K562 (cell line): ENCODE measurements at regions not wholly inside any gene's neighbourhood (a gene's known extent, or its start where the extent isn't known, plus 50 kb on each side); places are given as distances from the start of the nearest gene placed in this dataset.

Experiments used
- ATAC-seq: fragments of 200-7000 bp; cut with Tn5 transposase; 3 replicates; pipeline ENCODE4 v1.9.1; 2020; ENCODE audit warnings: moderate library complexity
- BruUV-seq: library from RNA; stranded (reverse); fragments of 400-500 nt; replicated peaks from 2 replicates; lab custom pipeline; 2021; lab: Mats Ljungman, UMichigan
- CTCF ChIA-PET: fragments of 300-600 bp; formaldehyde crosslinking; extraction: SDS; loops from one replicate; lab custom pipeline; 2021; ENCODE audit warnings: low intra/inter-chr PET ratio; lab: Yijun Ruan, JAX
- POLR2A ChIA-PET: fragments of 300-600, 350-650 bp; sonication (Branson Sonifier 250); formaldehyde crosslinking; extraction: SDS; loops from one replicate; lab custom pipeline; 2021; ENCODE audit warnings: antibody characterized with exemption, inconsistent platforms; lab: Yijun Ruan, JAX
- DNase-seq, 4 experiments: peaks; one replicate each; pipeline versions ENCODE4 v3.0.0 to v3.0.0-alpha.2; 2011 to 2018; ENCODE audit warnings: low spot score in 3 of 4, mixed read lengths in 3 of 4; ENCODE audit errors: extremely low read depth in 1 of 4
- FAIRE-seq: peaks from 2 replicates; lab custom pipeline; 2011; peaks lifted over from hg19 to GRCh38; lab: Jason Lieb, UNC
- H2AFZ ChIP-seq: 2 replicates; pipeline ENCODE4 v1.6.0; 2011; ENCODE audit warnings: low read depth, low read length, control low read depth, inconsistent platforms
- H3K27ac ChIP-seq: fragments of 200-600 bp; 3 replicates; pipeline ENCODE4 v1.8.0; 2011; ENCODE audit warnings: low read depth, mild to moderate bottlenecking, control low read depth, inconsistent platforms, low read length, moderate library complexity, mixed read lengths; ENCODE audit errors: extremely low read depth
- H3K27me3 ChIP-seq, 2 experiments: fragments of 300-600 bp in 1 of 2; 2 replicates in 1 of 2; 3 replicates in 1 of 2; pipeline versions ENCODE4 v1.6.0 to v1.8.0; 2011; ENCODE audit warnings: inconsistent platforms in 2 of 2, low read length in 2 of 2, mild to moderate bottlenecking in 1 of 2, mixed read lengths in 1 of 2, moderate library complexity in 1 of 2; ENCODE audit not compliant: control insufficient read depth in 2 of 2, insufficient read depth in 2 of 2
- H3K36me3 ChIP-seq: fragments of 300-600 bp; 3 replicates; pipeline ENCODE4 v1.8.0; 2011; ENCODE audit warnings: mild to moderate bottlenecking, low read length, inconsistent platforms; ENCODE audit not compliant: control insufficient read depth, insufficient read depth
- H3K4me1 ChIP-seq, 2 experiments: fragments of 200-600 bp in 1 of 2; replicated peaks in 1 of 2; 2 replicates in 1 of 2; 3 replicates in 1 of 2; pipeline versions ENCODE4 v1.5.1 to v1.8.0; 2011; ENCODE audit warnings: inconsistent platforms in 2 of 2, low read length in 2 of 2, mild to moderate bottlenecking in 1 of 2, mixed read lengths in 1 of 2, moderate library complexity in 1 of 2; ENCODE audit not compliant: control insufficient read depth in 2 of 2, insufficient read depth in 2 of 2
- H3K4me2 ChIP-seq: 2 replicates; pipeline ENCODE4 v1.6.1; 2011; ENCODE audit warnings: low read length, control low read depth, inconsistent platforms, mixed read lengths; ENCODE audit not compliant: insufficient read depth
- H3K4me3 ChIP-seq: fragments of 200-600 bp; sonication (generic), shearing (Covaris generic); 2 replicates; pipeline ENCODE4 v1.5.1; 2016; ENCODE audit warnings: control low read depth, inconsistent platforms
- H3K79me2 ChIP-seq: fragments of 200-600 bp; 3 replicates; pipeline ENCODE4 v1.8.0; 2011; ENCODE audit warnings: low read length, inconsistent platforms; ENCODE audit not compliant: control insufficient read depth, insufficient read depth
- H3K9ac ChIP-seq, 2 experiments: 2 replicates each; pipeline versions ENCODE4 v1.6.0 to v1.6.1; 2011; ENCODE audit warnings: low read depth in 2 of 2, low read length in 2 of 2, control low read depth in 1 of 2, inconsistent platforms in 1 of 2, mild to moderate bottlenecking in 1 of 2, mixed read lengths in 1 of 2; ENCODE audit not compliant: insufficient read depth in 1 of 2
- H3K9me1 ChIP-seq: one replicate; pipeline ENCODE4 v1.6.0; 2011; ENCODE audit warnings: inconsistent platforms, mild to moderate bottlenecking, low read length, moderate library complexity; ENCODE audit not compliant: control insufficient read depth, insufficient read depth
- H3K9me3 ChIP-seq: replicated peaks from 2 replicates; pipeline ENCODE4 v1.5.1; 2011; ENCODE audit warnings: low read depth, low read length, inconsistent platforms; ENCODE audit not compliant: control insufficient read depth, insufficient read depth
- H4K20me1 ChIP-seq: replicated peaks from 2 replicates; pipeline ENCODE4 v1.6.1; 2011; ENCODE audit warnings: low read length, inconsistent platforms, mixed read lengths; ENCODE audit not compliant: control insufficient read depth, insufficient read depth
- DPF2 ChIP-seq: fragments of 450-650 bp; IDR thresholded peaks from 2 replicates; pipeline ENCODE4 v1.6.1; 2016
- EGR1 ChIP-seq: fragments of 450-650 bp; conservative IDR thresholded peaks from 2 replicates; pipeline ENCODE4 v1.6.1; 2017; ENCODE audit warnings: mild to moderate bottlenecking
- RAD21 ChIP-seq, 2 experiments: fragments of 250-450 bp in 1 of 2; fragments of 450-650 bp in 1 of 2; sonication (Bioruptor Pico) in 1 of 2; formaldehyde crosslinking in 1 of 2; IDR thresholded peaks in 1 of 2; conservative IDR thresholded peaks in 1 of 2; 2 replicates each; pipeline versions ENCODE4 v1.4.0 to v1.8.0; 2020 to 2022; ENCODE audit warnings: mild to moderate bottlenecking in 2 of 2, moderate library complexity in 1 of 2
- WGBS: fragments of 100-300 bp; shearing (Covaris generic); methylation state at CpG from one replicate; pipeline ENCODE4 v1.1.6; 2016; ENCODE audit warnings: low coverage, mixed read lengths; ENCODE audit not compliant: insufficient coverage; ENCODE audit errors: missing lambda C conversion rate; 5-methylcytosine and 5-hydroxymethylcytosine counted together
- in situ Hi-C: fragments of 300-500 bp; cut with MboI; formaldehyde crosslinking; loops from 4 replicates; pipeline ENCODE4 v1.15.0; 2018; ENCODE audit warnings: inconsistent platforms, mixed read lengths
- intact Hi-C: fragments of 100-400 bp; cut with micrococcal nuclease; formaldehyde crosslinking; loops from 2 replicates; pipeline ENCODE4 v1.14.2; 2022
- TF ChIP-seq, protein P1 (sequence below), 3 experiments: IDR thresholded peaks in 2 of 3; conservative IDR thresholded peaks in 1 of 3; 2 replicates each; pipeline ENCODE4 v1.5.1; 2011 to 2012; ENCODE audit warnings: low read length in 3 of 3, mild to moderate bottlenecking in 3 of 3, control low read depth in 2 of 3, improper control_type of control experiment in 1 of 3, inconsistent platforms in 1 of 3, low read depth in 1 of 3, mixed read lengths in 1 of 3, moderate library complexity in 1 of 3; ENCODE audit not compliant: insufficient read depth in 2 of 3
- TF ChIP-seq, protein P2 (sequence below), 2 experiments: fragments of 450-650 bp; IDR thresholded peaks; 2 replicates each; pipeline ENCODE4 v1.6.1; 2016; ENCODE audit warnings: mild to moderate bottlenecking in 2 of 2, borderline replicate concordance in 1 of 2, low read depth in 1 of 2, moderate library complexity in 1 of 2

DNA sequence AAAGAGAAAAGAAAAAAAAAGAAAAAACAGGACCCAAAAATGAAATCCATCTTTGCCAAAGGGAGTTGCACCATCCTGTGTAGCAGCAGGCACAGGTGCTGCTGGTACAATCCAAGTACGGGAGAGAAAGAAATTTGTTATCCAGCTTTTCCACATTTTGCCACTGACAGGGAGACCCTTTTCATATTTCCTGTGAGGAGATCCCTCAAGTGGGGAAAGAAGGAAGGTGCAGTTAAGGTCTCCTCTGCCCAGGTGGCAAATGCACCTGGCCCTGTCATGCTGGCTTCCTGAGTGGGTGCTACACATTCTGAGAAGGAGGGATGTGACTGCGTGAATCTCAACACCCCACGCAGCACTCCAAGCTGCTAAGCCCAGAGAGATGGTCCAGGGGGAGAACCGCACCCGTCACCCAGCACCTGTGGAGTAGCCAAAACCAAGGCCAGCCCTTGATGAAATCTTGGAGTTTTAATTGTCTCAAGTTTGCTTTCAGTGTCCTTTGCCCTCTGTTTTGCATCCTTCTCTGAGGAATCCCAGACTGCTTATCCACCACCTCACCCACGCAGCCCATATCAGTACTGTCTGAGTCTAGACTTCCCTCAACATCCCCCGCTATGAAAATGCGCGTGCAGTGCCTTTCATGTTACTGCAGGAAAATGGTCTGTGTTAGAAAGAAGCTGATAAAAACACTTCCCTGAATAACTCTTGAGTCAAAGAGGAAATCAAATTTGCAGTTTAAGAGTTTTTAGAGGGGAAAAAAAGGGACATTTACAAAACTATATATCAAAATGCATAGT lies 141.9 kb upstream of the THBS1 start:
- Histone ChIP-seq H3K4me1 (no peaks in the 10 kb centered on the region), H3K9ac (no peak overlapping the region)
- TF ChIP-seq RAD21 (CRISPR knock-in tag; conservative IDR thresholded peaks at IDR 0.05 in 1 of 2, IDR thresholded peaks at IDR 0.05 in 1 of 2) (peak in 1 of 2 experiments; percentile 33; a peak in 1 of 4 replicates), EGR1 (peak; percentile 67), DPF2 (no peak)
- TF ChIP-seq, protein P1, sequence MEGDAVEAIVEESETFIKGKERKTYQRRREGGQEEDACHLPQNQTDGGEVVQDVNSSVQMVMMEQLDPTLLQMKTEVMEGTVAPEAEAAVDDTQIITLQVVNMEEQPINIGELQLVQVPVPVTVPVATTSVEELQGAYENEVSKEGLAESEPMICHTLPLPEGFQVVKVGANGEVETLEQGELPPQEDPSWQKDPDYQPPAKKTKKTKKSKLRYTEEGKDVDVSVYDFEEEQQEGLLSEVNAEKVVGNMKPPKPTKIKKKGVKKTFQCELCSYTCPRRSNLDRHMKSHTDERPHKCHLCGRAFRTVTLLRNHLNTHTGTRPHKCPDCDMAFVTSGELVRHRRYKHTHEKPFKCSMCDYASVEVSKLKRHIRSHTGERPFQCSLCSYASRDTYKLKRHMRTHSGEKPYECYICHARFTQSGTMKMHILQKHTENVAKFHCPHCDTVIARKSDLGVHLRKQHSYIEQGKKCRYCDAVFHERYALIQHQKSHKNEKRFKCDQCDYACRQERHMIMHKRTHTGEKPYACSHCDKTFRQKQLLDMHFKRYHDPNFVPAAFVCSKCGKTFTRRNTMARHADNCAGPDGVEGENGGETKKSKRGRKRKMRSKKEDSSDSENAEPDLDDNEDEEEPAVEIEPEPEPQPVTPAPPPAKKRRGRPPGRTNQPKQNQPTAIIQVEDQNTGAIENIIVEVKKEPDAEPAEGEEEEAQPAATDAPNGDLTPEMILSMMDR (IDR thresholded peaks at IDR 0.05 in 2 of 3, conservative IDR thresholded peaks at IDR 0.05 in 1 of 3; ENCODE audit: insufficient read depth in 2 of 3, low read depth in 1 of 3, low read length in 3 of 3), result peak in 2 of 3 experiments; percentile 11 to 23; a peak in 1 of 6 replicates
- TF ChIP-seq, protein P2, sequence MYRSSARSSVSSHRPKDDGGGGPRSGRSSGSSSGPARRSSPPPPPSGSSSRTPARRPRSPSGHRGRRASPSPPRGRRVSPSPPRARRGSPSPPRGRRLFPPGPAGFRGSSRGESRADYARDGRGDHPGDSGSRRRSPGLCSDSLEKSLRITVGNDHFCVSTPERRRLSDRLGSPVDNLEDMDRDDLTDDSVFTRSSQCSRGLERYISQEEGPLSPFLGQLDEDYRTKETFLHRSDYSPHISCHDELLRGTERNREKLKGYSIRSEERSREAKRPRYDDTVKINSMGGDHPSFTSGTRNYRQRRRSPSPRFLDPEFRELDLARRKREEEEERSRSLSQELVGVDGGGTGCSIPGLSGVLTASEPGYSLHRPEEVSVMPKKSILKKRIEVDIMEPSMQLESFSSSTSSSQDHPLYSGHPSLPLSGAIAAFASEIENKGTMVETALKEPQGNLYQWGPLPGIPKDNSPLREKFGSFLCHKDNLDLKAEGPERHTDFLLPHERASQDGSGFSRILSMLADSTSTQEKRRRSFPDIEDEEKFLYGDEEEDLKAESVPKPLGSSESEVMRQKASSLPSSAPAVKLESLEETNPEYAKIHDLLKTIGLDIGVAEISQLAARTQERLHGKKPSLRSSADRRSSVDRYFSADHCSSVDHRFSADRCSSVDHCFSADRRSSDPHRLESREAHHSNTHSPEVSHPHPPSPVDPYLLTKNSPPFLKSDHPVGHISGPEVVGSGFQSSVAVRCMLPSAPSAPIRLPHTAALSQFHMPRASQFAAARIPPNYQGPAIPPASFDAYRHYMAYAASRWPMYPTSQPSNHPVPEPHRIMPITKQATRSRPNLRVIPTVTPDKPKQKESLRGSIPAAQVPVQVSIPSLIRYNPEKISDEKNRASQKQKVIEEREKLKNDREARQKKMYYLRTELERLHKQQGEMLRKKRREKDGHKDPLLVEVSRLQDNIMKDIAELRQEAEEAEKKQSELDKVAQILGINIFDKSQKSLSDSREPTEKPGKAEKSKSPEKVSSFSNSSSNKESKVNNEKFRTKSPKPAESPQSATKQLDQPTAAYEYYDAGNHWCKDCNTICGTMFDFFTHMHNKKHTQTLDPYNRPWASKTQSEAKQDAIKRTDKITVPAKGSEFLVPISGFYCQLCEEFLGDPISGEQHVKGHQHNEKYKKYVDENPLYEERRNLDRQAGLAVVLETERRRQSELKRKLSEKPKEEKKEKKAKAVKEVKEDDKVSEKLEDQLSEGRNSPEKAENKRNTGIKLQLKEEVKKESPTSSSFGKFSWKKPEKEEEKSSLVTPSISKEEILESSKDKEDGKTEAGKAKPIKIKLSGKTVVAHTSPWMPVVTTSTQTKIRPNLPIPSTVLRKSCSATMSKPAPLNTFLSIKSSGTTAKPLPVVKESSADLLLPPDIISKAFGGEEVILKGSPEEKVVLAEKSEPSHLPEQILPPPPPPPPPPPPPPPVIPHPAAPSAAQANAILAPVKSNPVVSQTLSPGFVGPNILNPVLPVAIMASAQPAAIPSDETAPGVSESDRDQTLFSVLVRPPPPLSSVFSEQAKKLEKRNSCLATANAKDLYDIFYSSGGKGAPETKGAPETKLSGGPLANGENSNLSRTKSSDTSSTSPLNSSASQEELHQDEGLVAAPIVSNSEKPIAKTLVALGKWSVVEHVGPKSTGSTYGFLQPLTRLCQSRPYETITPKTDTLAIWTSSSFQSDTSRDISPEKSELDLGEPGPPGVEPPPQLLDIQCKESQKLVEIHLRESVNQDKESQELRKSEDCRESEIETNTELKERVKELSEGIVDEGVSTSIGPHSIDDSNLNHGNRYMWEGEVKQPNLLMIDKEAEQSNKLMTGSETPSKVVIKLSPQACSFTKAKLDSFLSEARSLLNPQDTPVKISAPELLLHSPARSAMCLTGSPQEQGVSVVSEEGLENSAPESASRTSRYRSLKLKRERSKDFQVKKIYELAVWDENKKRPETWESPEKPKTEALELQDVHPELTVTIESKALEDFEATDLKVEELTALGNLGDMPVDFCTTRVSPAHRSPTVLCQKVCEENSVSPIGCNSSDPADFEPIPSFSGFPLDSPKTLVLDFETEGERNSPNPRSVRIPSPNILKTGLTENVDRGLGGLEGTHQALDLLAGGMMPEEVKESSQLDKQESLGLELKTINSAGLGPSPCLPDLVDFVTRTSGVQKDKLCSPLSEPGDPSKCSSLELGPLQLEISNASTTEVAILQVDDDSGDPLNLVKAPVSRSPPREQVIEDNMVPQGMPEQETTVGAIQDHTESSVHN (IDR thresholded peaks at IDR 0.05; ENCODE audit: borderline replicate concordance in 1 of 2, low read depth in 1 of 2), result no peak
- TF ChIP-seq, all 486 proteins: peak for 3
- Histone ChIP-seq H3K4me2 (no peak overlapping the region), H3K27ac (no peak overlapping the region), H2AFZ (no peak overlapping the region), H3K4me3 (no peak overlapping the region), H3K27me3 (peaks cover 0 to 10% of the 10 kb centered on the region in 2 experiments; a peak in 1 of 5 replicates), H3K9me1 (no peaks in the 10 kb centered on the region), H4K20me1 (no peaks in the 10 kb centered on the region), H3K36me3 (no peaks in the 10 kb centered on the region), H3K9me3 (no peaks in the 10 kb centered on the region), H3K79me2 (no peaks in the 10 kb centered on the region)
- ATAC-seq, result no peak
- in situ Hi-C loops, result no loop called here
- intact Hi-C loops, result loop anchor here (10.0 kb wide), 1 partner anchor 264 kb away; no protein-coding TSS in a partner anchor
- ChIA-PET POLR2A (interaction anchor here (0.8 to 1.2 kb wide), 2 partner anchors 11 to 26 kb away, joined by 3 read pairs; no protein-coding TSS in a partner anchor), CTCF (no interaction called here)
- BruUV-seq, result no TSS peak
- WGBS, result 6% methylated on average over 9 of the region's 9 CpGs
- DNase-seq, result peak in 1 of 4 experiments; percentile 15
- no peak for FAIRE-seq
